Stimulated activated CD4-positive, alpha-beta T cell treated with anti-CD3 and anti-CD28 coated beads, TNF-alpha, amount 100 ng/mL, for 1 hour (primary cell): ENCODE measurements at regions not wholly inside any gene's neighbourhood (a gene's known extent, or its start where the extent isn't known, plus 50 kb on each side); places are given as distances from the start of the nearest gene placed in this dataset.
A peak's percentile ranks its signal among the peaks of the same experiment; 100 is the strongest.

Experiments
- DNase-seq, 3 donors: peaks; one replicate each; pipeline ENCODE4 v3.0.0-alpha.2; 2020; ENCODE audit warnings: low read depth in 3 of 3, low spot score in 1 of 3

DNA sequence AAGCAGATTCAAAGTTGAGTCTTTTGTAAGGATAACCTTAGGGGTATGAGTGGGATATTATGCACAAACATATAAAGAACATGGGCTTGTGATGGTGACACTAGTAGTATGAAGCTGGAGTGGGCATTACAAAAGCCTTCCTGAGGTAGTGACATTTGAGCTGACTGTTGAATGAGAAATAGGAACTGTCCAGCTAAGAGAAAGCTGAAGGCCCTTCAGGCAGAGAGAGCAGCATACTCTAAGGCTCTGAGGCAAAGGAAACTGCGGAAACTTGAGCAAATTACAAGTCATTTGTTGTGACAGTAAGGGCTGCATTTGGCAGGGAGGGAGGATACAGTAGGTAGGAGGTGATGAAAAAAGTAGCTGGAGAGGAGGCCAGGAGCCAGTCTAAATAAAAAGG lies 190.7 kb upstream of the CD96 start:
- no peak for DNase-seq

DNA sequence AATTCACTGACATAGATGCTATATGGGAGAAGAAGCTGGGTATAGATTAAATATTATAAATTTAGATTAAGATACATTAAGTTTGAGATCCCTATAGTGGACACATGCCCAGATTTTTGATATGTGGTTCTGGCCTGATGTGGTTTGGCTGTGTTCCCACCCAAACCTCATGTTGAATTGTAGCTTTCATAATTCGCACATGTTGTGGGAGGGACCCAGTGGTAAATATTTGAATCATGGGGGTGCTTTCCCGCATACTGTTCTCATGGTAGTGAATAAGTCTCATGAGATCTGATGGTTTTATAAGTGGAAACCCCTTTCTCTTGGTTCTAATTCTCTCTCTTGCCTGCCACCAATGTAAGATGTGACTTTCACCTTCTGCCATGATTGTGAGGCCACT lies 189.4 kb upstream of the CD96 start:
- DNase-seq: no peak

DNA sequence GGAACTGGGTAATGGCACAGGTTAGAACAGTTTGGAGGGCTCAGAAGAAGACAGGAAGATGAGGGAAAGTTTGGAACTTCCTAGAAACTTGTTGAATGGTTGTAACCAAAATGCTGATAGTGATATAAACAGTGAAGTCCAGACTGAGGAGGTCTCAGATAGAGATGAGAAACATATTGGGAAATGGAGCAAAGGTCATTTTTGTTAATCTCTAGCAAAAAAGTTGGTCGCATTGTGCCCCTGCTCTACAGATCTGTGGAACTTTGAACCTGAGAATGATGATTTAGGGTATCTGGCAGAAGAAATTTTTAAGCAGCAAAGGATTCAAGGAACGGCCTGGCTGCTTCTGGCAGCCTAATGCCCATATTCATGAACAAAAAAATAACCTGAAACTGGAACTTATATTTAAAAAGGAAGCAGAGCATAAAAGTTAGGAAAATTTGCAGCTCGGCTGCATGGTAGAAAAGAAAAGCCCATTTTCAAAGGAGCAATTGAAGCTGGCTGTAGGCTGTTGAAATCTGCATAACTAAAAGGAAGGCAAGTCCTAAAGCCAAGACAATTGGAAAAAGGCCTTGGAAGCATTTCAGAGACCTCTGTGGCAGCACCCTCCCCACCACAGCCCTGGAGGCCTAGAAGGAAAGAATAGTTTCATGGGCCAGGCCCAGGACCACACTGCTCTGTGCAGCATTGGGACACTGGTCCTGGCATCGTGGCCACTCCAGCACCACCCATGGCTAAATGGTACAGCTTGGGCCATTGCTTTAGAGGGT lies 182.6 kb upstream of the CD96 start:
- DNase-seq: no peak

DNA sequence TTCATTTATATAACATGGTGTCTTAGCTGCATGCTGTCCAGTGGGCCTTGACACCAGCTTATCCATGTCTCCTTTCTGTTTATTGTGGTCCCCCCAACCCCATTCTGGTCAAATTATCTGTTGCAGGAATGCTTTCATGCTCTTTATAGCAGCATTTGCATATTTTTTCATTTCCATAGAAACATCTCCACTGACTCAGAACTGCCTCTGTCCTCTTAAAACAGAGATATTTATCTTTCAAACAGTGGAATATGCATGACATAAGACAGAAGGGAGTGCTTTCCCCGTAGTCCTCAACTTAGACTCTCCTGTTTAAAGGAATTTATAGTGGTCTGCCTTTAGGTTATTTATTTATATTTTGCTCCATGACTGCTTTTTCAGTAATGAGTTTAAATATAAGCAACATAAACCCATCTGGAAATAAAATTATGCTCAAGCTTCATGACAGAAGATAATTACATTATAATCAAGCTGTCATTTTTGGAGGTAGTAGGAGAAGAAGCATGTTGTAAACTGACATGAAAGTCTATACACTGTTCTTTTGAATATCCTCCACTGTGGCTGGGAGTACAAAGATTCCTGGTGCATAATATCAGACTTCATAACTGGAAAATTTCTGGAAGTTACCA lies 179.5 kb upstream of the CD96 start:
- no peak for DNase-seq

DNA sequence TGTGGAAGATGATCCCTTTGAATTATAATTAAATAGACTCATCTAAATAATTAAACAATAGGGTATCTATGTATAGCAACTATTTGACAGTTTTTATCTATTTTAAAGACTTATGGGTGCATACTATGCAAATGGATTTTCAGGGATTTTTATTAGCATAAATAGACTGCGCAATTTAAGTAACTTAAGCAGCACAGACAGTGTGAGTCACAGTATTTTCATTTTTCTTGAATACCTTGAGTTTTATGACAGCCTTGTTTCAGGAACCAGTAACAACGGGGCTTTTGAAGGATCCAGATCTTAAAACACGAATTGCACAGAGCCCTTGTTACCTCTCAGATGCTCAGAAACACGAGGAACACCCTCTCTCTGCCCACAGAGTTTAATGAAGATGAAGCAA lies 175.5 kb upstream of the CD96 start:
- DNase-seq: no peak

DNA sequence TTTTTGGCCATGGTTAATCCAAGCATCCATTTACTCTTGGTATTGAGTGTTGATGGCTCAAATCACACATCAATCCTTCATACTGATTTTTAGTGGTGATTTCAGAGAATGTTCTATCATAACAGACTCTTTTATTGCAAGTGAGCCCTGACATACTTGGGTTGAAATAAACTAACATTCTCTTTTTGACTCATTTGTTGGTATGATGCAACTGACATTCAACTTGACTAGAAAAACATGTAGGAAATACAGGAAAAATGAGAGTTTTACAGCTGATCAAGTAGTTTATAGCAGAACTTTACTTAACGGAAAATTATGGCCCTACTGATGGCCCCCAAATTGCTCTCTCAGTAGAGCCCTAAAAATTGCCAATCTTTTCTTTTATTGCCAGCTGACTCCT lies 173.9 kb upstream of the CD96 start:
- no peak for DNase-seq

DNA sequence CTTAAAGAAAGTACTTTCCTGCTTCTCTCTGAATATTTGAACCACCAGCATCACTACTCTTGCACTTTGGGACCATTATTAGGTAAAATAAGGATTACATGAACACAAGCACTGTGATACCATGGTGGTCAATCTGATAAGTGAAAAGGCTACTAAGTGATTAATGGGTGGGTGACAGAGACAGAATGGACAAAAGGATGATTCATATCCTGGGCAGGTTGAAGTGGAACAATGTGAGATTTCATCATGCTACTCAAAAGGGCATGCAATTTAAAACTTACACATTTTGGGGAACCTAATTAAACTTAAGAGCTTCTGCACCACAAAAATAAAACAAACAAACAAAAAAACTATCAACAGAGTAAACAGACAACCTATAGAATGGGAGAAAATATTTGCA lies 172.0 kb upstream of the CD96 start:
- no peak for DNase-seq

DNA sequence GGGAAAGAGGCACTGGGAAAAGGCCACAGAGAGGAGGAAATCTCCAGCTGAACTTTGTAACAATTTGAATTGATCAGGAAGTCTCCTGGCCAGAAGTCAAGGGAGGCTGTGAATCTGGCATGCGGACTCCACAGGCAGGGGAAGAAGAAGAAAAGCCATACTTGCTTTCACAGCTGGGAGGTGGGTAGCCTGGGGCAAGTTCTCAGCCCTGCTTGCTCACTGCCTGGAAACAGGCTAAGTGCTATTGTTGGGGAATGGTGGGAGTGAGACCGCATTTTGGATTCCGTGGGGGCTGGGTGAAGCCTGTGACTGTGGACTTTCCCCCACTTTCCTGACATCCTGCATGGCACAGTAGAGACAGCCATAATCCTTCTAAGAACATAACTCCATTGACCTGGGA lies 168.8 kb upstream of the CD96 start:
- DNase-seq: no peak

DNA sequence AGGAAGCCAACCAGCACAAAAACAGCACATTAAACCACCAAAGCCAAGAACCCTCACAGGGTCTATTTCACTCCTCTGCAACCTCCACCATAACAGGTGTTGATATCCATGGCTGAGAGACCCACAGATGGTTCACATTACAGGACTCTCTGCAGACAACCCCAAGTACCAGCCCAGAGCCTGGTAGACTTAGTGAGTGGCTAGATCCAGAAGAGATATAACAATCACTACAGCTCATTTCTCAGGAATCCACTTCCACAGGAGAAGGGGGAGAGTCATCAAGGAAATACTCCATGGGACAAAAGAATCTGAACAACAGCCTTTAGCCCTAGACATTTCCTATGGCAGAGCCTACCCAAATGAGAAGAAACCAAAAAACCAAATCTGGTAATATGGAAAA lies 168.1 kb upstream of the CD96 start:
- no peak for DNase-seq

DNA sequence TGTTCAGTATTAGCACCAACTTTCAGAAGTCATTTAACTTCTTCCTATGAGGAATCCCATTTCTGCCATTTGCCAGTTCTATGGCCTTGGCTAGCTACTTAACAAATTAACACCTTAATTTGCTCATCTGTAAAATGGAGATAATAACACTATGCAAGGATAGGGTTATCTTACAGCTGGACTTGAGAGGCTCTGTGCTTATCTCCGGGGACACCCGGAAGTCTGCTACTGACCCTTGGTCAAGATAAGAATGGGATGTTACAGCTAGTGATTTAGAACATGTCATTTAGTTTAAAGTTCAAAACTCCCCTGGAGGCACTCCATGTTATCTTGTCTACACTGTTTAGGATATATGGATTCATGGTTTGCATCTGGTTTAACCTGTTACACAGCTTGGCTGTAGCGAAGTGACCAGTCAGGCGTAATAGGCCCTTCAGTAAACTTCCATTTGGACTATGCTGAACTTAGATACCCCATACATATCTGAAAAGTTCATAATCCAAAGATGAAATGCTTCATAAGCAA lies 156.0 kb upstream of the CD96 start:
- no peak for DNase-seq

DNA sequence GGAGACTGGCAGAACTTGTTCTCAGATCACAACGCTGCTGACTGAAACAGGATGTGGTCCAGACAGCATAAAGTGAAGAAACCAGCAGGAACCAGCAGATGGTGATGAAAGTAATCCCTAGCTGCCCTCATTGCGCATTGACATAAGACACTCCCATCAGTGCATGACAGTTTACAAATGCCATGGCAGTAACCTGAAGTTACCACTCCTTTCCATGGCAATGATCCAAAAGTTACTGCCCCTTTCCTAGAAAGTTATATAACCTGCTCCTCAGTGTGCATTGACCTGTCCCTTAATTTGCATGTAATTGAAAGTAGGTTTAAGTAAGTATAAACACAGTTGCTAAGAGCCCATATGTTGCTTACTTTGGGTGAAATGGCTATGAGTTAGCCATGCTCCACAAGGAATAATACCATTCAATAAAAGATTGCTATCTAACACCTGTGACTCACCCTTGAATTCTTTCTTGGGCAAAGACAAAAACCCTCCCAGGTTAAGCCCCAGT lies 149.1 kb upstream of the CD96 start:
- peak in 2 of 3 donors; percentile 11 to 13 for DNase-seq

DNA sequence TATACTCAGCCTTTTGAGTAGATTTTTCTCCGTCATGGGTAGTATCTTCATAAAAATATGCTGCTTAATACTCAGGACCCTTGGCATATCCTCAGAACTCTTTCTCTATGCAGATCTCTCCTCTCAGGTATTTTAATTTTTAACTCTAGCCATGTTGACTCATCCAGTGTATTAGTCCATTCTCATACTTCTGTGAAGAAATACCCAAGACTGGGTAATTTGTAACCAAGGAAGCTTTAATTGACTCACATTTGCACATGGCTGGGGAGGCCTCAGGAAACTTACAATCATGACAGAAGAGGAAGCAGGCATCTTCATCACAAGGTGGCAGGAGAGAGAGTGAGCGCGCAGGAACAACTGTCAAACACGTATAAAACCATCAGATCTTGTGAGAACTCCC lies 129.3 kb upstream of the CD96 start:
- DNase-seq: no peak

DNA sequence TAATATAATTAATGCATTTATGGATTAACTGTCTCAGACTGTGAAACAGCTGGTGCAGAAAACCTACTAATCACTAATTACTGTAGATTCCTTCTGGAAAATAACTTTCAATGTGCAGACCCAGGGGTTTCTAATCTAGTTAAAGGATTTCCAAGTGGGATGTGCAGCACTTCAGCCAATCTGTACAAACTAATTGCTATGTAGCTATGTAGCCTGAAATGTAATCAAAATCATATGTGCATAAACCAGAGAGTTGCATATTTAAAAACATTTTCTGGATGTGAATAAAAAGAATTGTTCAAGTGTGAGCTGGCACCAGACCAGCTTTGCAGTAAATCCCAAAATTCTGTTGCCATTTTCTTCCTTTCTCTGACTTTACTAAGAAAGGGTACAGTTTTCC lies 127.5 kb upstream of the CD96 start:
- no peak for DNase-seq

DNA sequence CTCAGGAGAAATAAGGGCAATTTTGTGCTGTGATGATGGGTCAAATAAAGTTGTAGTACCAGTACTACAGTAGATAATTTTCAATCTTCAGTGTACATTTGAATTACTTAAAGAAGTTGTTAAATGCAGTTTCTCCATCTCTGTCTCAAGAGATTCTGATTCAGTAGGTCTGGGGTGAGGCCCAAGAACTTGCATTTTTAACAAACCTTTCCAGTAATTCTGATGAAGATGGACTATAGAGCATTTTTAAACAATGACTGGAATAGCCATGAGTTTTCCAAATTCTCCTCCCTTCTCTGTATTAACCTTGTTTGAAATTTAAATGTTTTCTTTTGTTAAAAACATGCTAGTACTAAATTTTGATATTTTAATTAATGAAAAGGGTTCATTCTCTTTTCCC lies 127.0 kb upstream of the CD96 start:
- no peak for DNase-seq

DNA sequence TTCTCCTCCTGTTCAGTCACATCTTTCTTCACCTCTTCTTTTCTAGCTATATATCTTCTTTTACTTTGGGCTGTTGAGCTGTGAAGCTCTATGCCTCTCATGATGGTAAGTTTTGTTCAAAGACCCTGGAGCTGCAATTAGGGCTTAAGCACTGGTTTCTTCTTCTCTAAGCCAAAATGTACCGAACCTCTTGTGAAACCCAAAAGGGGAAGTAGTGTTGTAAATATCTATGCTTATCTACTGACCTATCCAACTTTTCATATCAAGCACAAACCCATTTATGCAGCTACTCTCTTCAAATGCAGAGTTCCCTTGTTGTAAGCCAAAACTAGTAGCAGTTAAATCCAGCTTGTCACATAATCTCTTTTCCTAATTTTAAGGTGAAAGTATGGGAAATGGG lies 123.6 kb upstream of the CD96 start:
- no peak for DNase-seq

DNA sequence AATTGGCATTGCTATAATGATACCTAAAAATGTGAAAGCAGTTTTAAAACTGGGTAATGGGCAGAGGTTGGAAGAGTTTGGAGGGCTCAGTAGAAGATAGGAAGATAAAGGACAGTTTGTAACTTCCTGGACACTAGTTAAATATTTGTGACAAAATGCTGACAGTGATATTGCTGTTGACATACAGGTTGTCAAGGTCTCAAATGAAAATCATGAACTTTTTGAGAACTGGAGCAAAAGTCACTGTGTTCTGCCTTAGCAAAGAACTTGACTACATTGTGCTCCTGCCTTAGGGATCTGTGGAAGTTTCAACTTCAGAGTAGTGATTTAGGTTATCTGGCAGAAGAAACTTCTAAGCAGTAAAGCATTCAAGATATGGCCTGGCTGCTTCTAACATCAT lies 113.7 kb upstream of the CD96 start:
- no peak for DNase-seq

DNA sequence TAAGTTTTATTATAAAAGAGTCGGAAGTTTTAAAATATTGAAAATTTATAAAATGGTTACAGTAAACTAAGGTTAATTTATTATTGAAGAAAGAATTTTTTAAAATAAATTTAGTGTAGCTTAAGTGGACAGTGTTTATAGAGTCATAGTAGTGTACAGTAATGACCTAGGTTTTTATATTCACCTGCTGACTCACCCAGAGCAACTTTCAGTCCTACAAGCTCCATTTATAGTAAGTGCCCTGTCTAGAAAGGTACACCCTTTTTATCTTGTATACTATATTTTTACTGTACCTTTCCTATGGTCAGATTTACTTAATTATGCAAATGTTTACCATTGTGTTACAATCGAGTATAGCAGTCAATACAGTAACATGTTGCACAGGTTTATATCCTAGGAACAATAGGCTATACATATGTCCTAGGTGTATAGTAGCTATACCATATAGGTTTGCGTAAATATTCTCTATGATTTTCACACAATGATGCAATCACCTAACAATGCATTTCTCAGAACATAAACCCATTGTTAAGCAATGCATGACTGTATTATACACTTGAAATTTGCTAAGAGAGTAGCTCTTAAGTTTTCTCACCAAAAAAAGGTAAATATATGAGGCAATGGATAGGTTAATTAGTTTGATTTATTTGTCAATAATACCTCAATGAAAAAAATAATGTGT lies 106.9 kb upstream of the CD96 start:
- DNase-seq: no peak

DNA sequence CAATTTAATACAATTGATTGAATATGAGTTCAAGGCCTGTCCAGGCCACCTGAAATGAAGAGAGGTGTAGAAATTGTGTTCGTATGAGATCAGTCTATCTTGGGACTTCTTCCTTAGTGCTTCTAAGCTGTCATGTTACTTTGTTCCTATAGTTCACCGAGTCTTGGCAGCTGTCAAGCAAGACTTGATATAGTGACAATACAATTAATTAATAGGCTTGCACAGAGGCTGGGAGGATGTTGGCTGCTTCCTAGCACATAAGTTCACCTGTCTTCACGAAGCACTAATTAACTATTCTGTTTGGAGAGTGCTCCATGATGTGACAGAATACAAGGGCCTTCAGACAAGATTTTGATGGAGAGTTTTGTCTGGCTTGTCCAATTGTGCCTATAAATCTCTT lies 103.7 kb upstream of the CD96 start:
- no peak for DNase-seq

DNA sequence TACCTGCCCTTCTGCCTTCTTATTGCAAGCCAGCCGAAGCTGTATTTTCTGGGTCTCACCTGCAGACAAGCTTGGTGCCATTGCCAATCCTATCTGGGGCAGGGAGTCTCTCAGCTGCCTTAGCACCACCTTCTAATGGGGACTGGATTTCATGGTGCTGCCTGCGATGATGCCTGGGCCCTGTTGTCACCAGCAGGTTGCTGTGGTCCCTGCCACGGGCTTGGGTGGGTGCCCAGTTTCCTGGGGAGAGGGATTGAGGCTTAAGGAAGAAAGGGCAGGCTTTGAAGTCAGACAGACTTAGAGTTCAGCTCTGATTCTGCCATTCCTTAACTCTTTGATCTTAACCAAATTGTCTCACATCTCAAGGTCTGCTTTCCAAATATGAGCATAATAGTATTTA lies 87.4 kb upstream of the CD96 start:
- DNase-seq: no peak

DNA sequence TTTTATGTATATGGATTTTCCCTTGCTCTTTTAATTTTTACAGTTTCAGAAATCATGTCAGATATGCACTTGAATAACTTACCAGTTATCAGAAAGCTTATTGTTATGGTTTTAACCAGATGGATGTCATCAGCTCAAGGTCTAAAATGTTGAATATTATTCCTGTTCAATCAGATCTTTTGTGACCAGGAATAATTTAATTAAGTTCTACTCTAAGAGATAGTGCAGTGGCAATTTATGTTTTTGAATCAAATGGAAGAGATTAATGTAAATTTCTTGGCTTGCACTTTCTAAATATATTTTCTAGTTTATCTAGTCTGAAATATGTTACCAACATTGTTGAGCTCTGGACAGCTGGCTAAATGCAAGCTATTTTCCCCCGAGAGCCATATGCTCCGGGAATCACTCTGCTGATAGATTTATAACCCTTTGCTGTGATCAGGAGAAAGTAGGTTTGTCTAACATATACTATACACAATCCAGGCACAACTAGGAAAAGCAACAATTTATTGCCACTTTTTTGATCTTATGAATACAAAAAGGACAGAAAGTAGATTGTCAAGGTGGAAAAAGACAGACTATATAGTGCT lies 76.8 kb upstream of the CD96 start:
- DNase-seq: no peak

DNA sequence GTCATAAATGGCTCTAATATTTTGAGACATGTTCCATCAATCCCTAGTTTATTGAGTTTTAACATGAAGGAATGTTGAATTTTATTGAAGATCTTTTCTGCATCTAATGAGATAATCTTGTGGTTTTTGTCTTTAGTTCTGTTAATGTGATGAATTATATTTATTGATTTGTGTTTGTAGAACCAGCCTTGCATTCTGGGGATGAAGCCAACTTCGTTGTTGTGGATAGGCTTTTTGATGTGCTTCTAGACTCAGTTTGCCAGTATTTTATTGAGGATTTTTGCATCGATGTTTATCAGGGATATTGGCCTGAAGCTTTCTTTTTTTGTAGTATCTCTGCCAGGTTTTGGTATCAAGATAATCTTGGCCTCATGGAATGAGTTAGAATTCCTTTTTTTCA lies 72.0 kb upstream of the CD96 start:
- no peak for DNase-seq

DNA sequence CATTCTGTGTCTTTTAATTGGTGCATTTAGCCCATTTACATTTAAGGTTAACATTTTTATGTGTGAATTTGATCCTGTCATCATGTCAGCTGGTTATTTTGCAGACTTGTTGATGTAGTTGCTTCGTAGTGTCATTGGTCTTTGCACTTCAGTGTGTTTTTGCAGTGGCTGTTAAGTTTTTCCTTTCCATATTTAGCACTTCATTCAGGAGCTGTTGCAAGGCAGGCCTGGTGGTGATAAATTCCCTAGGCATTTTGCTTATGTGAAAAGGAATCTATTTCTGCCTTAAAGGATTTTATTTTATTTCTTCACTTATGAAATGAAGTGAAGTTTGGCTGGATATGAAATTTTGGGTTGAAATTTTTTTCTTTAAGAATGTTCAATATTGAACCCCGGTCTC lies 70.2 kb upstream of the CD96 start:
- no peak for DNase-seq
